OCI-LY7 (cell line): ENCODE measurements at regions not wholly inside any gene's neighbourhood (a gene's known extent, or its start where the extent isn't known, plus 50 kb on each side); places are given as distances from the start of the nearest gene placed in this dataset.

ENCODE experiments used
- EZH2phosphoT487 ChIP-seq: fragments of 200-600 bp; sonication (generic); IDR thresholded peaks from 2 replicates; pipeline ENCODE4 v1.6.1; 2018; ENCODE audit warnings: low read depth, borderline replicate concordance, mild to moderate bottlenecking, mixed run types, antibody characterized with exemption, low read length, moderate library complexity, mixed read lengths
- TF ChIP-seq, protein P1 (sequence below): fragments of 200-600 bp; sonication (generic); conservative IDR thresholded peaks from 2 replicates; pipeline ENCODE4 v1.5.1; 2014; ENCODE audit warnings: mild to moderate bottlenecking, antibody characterized with exemption, low read length, moderate library complexity, mixed read lengths

DNA sequence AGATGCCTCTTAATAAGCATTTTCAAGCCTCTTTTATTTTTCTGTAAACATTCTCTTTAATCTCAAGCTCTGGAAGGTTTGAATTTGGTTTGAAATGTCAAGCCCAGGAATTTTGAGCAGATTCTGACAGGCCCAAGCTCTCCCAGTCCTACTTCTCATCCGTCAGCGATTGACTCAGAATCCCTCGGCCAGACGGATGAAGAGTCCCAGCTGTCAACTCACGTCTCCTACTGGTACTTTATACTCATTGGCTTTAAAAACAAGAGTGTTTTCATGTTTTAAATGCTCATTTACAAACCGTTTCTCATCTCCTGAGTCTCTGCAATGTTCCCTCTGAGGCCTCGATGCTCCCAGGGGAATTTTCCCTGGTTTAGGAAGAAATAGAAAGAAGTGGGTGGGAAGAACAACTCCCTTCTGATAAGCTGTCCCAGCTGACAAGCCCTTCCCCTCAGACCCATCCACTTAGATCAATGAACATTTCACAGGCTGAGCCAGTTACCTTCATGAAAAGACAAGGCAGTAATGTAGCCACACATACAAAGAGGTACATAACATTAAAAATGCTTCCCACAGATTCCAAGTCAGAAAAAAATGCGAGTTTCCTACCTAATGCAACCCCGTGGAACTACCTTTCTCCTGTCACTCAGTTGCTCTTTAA lies 478.2 kb upstream of the DPH6 start:
- TF ChIP-seq, protein P1, sequence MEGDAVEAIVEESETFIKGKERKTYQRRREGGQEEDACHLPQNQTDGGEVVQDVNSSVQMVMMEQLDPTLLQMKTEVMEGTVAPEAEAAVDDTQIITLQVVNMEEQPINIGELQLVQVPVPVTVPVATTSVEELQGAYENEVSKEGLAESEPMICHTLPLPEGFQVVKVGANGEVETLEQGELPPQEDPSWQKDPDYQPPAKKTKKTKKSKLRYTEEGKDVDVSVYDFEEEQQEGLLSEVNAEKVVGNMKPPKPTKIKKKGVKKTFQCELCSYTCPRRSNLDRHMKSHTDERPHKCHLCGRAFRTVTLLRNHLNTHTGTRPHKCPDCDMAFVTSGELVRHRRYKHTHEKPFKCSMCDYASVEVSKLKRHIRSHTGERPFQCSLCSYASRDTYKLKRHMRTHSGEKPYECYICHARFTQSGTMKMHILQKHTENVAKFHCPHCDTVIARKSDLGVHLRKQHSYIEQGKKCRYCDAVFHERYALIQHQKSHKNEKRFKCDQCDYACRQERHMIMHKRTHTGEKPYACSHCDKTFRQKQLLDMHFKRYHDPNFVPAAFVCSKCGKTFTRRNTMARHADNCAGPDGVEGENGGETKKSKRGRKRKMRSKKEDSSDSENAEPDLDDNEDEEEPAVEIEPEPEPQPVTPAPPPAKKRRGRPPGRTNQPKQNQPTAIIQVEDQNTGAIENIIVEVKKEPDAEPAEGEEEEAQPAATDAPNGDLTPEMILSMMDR = no peak
- TF ChIP-seq EZH2phosphoT487 = no peak
